NCI-H345 treated with DMSO at 0.1 percent for 48 hours (cell line): ENCODE measurements at regions not wholly inside any gene's neighbourhood (a gene's known extent, or its start where the extent isn't known, plus 50 kb on each side); places are given as distances from the start of the nearest gene placed in this dataset.
"Not testable (repeated sequence)": the region's sequence is repeated elsewhere in the genome, so short reads cannot be mapped to it uniquely, and the experiment has no call there.

Experiments used
- DNase-seq: peaks from one replicate; lab custom pipeline; 2025; ENCODE audit not compliant: unreplicated experiment; lab: John Stamatoyannopoulos, UW

DNA sequence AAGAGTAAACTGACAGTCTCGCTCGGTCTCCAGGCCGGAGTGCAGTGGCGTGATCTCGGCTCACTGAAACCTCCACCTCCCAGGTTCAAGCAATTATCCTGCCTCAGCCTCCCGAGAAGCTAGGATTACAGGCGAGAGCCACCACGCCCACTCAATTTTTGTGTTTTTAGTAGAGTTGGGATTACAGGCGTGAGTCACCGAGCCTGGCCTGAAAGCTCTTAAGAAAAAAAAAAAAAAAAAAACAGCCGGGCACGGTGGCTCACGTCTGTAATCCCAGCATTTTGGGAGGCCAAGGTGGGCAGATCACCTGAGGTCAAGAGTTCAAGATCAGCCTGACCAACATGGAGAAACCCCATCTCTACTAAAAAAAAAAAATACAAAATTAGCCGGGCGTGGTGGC lies 55.3 kb upstream of the THOC2 start:
- DNase-seq = not testable (repeated sequence)

DNA sequence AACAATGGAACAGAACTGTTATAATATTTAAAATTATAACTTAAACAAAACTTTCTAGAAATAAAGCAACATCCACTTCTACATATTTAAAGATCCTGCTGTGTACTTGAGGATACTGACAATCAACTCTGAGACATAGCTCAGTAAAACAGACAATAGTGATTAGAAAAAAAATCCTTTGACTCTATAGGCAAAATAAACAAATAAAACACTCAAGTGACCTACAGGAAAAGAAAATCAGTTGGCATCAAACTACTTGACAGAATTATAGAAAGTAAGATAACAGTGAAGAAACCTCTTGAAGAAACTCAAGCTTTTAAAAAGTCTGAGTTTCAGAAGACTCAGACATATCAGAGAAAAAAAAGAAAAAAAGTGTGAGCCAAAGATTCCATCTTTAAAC lies 55.9 kb upstream of the THOC2 start:
- DNase-seq = no peak

DNA sequence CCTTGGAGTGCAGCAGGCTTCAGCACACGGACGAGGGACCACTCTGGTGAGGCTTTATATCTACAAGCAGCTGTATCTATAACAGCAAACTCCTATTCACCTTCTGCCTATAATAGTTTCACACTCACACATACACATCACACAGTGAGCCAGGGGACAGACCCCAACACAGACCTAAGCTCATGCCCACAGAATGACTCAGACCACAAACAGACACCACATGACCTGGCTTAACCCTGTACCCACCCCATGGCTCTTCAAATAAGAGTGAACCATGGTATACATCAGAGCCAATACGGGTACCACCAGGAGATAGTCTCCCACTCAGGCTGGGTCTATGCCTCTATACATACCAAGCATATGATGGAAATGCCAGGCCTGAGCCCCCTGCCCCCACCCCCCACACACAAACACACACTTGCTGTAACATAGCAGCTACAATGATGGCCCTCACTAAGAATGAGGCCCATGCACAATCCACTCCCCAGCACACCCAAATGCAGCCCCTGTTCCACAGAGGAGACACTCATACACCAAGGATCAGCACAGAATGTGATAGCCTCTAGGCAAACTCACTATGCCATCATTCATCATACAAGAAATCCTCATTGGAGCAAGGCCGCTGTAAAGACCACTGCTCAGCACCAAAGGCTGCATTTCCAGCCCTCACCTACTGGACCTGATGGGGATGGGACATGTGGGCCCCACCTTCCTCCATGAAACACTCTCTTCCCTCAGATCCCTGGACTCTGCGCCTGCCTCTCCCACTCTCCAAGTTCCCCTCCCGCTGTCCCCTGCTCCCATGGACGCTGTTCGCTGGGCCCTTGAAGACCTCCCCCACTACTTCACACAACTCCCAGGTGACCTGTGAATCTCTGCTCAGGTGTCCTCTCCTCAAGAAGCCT lies 62.1 kb upstream of the XIAP start:
- DNase-seq = no peak

- DNase-seq = peak; percentile 44
Measured at GRCh38 chrX:123798706-123799430, 61.0 kb upstream of the XIAP start.

GRCh38 chrX:123801901-123802300 lies 58.0 kb upstream of the XIAP start:
- DNase-seq = no peak

- DNase-seq = peak; percentile 48
Measured at GRCh38 chrX:123803331-123803983, 56.4 kb upstream of the XIAP start.

- not testable (repeated sequence) for DNase-seq
Measured at GRCh38 chrX:123803984-123804365, 55.9 kb upstream of the XIAP start.

- no peak for DNase-seq
Measured at GRCh38 chrX:123807835-123808416, 51.9 kb upstream of the XIAP start.

DNA sequence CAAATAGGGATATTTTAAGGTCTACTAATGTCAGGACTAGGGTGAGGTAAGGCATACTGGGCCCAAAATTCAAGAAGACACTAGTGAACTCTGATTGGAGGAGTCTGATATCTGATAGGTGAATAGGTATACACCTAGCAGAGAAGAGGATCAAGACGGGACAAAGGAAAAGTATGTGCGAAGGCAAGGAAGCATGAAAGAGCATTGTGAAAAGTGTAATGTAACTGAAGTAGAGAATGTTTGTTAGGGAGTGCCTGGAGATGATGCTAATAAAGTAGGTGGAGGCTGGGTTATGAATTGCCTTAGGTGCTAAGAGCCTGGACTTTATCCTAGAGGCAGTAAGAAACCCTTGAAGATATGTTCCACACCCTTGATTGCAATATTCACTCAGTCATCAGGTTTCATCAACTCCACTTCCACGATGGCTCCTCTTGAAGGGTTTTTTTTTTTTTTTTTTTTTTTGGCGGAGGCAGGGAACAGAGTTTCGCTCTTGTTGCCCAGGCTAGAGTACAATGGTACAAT lies 49.9 kb upstream of the XIAP start:
- DNase-seq = no peak
